ENCODE measurements at regions not wholly inside any gene's neighbourhood (a gene's known extent, or its start where the extent isn't known, plus 50 kb on each side); places are given as distances from the start of the nearest gene placed in this dataset.

DNA sequence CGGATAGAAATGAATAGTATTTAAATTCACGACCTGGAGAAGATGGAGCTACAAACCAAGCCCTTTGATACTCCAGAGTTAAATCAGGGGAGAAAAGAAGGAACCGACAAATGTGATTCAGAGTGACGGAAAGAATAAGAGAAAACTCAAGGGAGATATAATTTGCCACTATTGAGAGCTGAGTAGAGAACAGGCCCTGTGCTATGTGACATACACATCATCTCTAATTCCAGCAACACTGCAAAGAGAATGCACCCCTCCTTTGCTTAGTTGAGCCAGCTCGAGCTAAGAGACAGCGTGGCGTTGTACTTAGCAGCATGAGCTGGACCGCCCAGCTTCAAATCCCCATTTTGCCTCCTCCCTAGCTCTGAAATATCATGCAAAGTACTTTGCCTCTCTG is 266.4 kb upstream of the TENM3 start:
- no peaks in the 10 kb centered on the region for H3K4me1 ChIP-seq (ENCODE audit: control insufficient read depth in 1 of 2, insufficient read depth in 1 of 2, low read depth in 1 of 2, low read length in 1 of 2)
- no peaks in the 10 kb centered on the region for H3K9me3 ChIP-seq
- H3K4me3 ChIP-seq (ENCODE audit: low read depth in 1 of 2, low read length in 1 of 2) = no peak overlapping the region
- no peaks in the 10 kb centered on the region for H3K27me3 ChIP-seq
- H3K36me3 ChIP-seq = no peaks in the 10 kb centered on the region
- H3K27ac ChIP-seq = no peak overlapping the region
- TF ChIP-seq CTCF (IDR thresholded peaks at IDR 0.05) = no peak

DNA sequence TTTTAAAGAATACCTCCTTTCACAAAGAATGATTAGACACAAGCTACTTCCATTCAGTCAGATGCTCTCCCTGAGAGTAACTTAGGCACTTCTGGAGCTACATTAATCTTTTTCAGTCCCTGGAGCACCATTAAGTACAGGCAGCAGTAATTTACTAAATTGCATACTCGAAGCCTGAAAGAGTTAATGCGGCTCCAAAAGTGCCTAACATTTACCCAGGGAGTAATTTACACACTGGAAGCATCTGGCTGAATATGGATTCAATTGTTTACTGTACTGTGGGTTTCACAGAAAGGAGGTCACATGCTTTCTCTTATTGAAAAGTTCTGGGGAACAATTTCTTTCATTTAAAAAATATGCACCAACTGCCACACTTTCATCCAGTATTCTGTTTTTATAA is 260.8 kb upstream of the TENM3 start:
- TF ChIP-seq CTCF (IDR thresholded peaks at IDR 0.05) = no peak
- H3K27me3 ChIP-seq = no peaks in the 10 kb centered on the region

DNA sequence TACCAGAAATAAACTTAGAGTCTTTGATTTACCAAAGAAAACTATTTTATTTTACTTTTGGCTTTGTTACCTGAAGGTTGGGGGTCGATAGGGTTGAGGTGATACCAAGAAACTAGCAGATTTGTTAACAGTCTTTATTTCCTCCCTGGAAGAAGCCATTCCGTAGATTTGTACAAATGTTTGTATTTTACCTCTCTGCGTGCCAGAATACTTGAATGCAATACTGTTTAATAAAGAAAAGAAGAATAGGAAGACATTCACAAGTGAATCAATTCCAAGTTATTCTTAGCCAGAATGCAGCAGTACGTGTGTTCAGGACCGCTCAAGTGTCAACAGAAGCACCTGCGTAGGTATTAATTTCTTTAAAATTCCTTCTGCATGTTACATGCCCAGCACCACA is 260.3 kb upstream of the TENM3 start:
- H3K4me3 ChIP-seq (ENCODE audit: low read depth in 1 of 2, low read length in 1 of 2) = no peak overlapping the region
- H3K36me3 ChIP-seq = no peaks in the 10 kb centered on the region
- no peaks in the 10 kb centered on the region for H3K4me1 ChIP-seq (ENCODE audit: control insufficient read depth in 1 of 2, insufficient read depth in 1 of 2, low read depth in 1 of 2, low read length in 1 of 2)
- TF ChIP-seq CTCF (IDR thresholded peaks at IDR 0.05) = no peak
- H3K27me3 ChIP-seq = no peaks in the 10 kb centered on the region
- H3K9me3 ChIP-seq = no peaks in the 10 kb centered on the region
- H3K27ac ChIP-seq = no peak overlapping the region

More for the DNA sequence above, 260.8 kb upstream of the TENM3 start:
- Histone ChIP-seq H3K4me1 (ENCODE audit: control insufficient read depth in 1 of 2, insufficient read depth in 1 of 2, low read depth in 1 of 2, low read length in 1 of 2) (no peaks in the 10 kb centered on the region), H3K27ac (no peak overlapping the region), H3K4me3 (ENCODE audit: low read depth in 1 of 2, low read length in 1 of 2) (no peak overlapping the region), H3K9me3 (no peaks in the 10 kb centered on the region), H3K36me3 (no peaks in the 10 kb centered on the region)

- no peaks in the 10 kb centered on the region for H3K36me3 ChIP-seq
- H3K4me1 ChIP-seq (ENCODE audit: control insufficient read depth in 1 of 2, insufficient read depth in 1 of 2, low read depth in 1 of 2, low read length in 1 of 2) = no peaks in the 10 kb centered on the region
- no peaks in the 10 kb centered on the region for H3K27me3 ChIP-seq
- no peak overlapping the region for H3K4me3 ChIP-seq (ENCODE audit: low read depth in 1 of 2, low read length in 1 of 2)
- H3K27ac ChIP-seq = no peak overlapping the region
- no peak for TF ChIP-seq CTCF (IDR thresholded peaks at IDR 0.05)
- no peaks in the 10 kb centered on the region for H3K9me3 ChIP-seq
These were observed 255.8 kb upstream of the TENM3 start for GRCh38 chr4:181987392-181987791.

DNA sequence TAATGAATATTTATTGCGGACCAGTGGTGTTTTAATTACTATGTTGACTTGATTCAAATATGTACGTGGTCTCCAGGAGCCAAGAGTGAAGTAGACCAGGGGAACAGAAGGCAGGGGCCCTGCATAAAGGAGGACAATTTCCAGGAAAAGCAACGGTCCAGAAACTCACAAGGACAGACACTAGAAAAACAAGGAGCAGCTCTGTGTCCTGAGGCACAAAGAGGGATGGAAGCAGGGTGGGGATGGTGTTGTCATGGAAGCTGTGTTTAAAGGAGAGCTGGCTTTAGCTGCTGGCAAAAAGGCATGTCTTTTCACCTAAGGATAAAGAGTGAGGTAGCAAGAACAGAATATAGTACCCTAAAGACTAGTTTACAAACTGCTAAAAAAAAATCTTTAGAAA is 254.1 kb upstream of the TENM3 start:
- Histone ChIP-seq H3K27ac (no peak overlapping the region), H3K4me1 (ENCODE audit: control insufficient read depth in 1 of 2, insufficient read depth in 1 of 2, low read depth in 1 of 2, low read length in 1 of 2) (no peaks in the 10 kb centered on the region), H3K27me3 (no peaks in the 10 kb centered on the region), H3K4me3 (ENCODE audit: low read depth in 1 of 2, low read length in 1 of 2) (no peak overlapping the region), H3K9me3 (no peaks in the 10 kb centered on the region), H3K36me3 (no peaks in the 10 kb centered on the region)
- no peak for TF ChIP-seq CTCF (IDR thresholded peaks at IDR 0.05)
